Limb (tissue), 2 donors: ENCODE measurements at regions not wholly inside any gene's neighbourhood (a gene's known extent, or its start where the extent isn't known, plus 50 kb on each side); places are given as distances from the start of the nearest gene placed in this dataset.

Experiments used
- DNase-seq, 2 donors: peaks; one replicate each; pipeline ENCODE4 v3.0.0-alpha.2; 2016; ENCODE audit errors: extremely low spot score in 2 of 2

DNA sequence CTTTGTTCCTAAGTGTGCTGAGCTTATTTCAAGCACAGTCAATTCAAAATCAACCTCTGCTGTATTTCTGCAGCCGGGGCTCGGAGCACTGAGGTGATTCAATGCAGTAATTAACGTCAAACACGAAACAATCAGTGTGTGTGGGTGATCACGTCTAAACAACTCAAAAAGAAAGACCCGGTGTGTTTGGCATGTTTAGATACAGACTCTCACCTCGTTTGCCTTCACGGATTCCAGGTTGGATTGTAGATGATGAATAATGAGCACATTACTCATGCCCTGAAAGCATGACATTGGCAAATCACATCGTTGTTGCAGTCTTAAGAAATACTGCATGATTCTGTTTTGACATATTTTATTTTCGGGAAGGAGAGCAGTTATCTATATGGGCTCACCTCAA, 231.0 kb downstream of the QKI start:
- no peak for DNase-seq

DNA sequence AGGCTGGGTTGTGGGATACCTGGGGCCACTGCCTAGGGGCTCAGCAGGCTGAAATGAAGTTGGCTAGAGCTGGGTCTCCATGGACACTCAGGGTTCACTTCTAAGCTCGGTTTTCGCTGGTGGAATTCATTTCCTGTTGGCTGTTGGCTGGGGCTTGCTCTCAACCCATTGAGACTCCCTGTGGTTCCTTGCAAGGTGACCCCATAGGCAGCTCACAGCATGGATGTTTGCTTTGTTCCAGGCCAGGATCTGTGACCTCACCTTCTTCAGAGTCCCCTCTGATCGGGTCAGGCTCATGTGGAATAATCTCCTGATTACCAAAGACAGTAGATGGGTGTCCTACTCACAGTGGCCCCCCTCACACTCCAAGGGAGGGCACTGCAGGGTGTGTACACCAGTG, 229.3 kb downstream of the QKI start:
- DNase-seq = no peak

- no peak for DNase-seq
Measured at GRCh38 chr6:163641706-163642105, 227.2 kb downstream of the QKI start.

DNA sequence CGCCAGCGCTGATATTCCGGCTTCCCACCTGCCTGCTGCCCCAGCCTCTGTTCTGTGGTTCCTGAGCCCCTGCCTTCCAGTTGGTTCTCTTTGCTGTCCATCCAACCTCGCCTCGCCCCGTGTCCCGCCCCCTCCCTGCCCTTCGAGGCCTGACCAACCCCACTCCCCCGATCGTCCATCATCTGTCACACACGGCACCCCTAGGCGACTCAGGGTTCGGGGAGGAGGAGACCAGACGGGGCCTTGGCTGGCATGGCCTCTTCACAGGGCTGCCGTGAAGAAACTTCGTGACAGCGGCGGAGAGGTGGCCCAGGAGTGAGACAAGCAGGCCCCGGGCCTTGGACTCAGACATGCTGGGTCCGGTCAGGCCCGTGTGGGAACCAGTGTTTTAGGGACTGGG, 226.1 kb downstream of the QKI start:
- no peak for DNase-seq

DNA sequence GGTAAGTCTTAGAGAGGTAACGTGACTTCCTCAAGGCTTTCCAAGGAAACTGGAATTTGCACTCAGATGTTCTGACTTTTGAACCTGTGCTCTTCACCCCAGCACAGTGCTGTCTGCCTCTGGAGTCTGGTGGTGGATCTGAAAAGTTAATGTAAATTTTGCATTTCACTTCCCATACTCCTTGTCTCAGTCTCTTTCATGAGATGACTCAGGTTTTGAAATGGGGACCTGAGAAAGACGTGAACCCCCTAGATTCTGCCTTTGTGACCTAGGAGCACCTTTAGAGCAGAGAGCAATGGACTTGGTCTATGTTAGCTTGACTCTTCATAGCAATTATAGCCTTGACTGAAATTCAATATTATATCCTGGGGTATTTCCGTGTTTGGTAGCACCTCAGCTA, 223.0 kb downstream of the QKI start:
- no peak for DNase-seq

DNA sequence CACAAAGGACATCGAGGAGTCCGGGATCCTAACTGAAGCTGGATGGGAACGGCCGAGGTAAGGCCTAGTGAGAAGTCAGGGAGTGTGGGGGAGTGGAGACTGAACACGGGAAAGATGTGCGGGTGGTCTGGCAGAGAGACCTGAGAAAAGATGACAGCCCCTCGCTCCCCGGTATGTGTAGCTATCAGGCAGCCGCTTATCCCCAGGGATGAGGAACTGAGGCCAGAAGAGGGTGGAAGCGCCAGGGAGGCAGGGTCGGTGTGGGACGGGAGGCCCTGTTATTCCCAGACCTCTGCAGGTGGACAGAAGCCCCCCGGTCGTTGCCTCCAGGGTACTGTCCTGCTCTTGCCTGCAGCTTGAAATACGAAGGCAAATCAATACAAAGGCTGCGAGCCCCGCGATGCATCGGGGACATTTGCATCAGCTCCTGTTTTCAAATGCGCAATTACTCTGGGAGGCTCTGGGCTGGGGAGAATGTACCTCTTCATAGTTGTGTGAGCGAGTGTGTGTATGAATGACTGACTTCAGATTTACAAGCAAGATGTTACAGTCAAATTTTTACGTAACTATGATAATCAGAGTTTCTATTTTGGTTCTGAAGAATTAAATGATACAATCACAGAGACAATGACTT, 221.3 kb downstream of the QKI start:
- DNase-seq = no peak

- no peak for DNase-seq
Measured at GRCh38 chr6:163635315-163635714, 220.8 kb downstream of the QKI start.

DNA sequence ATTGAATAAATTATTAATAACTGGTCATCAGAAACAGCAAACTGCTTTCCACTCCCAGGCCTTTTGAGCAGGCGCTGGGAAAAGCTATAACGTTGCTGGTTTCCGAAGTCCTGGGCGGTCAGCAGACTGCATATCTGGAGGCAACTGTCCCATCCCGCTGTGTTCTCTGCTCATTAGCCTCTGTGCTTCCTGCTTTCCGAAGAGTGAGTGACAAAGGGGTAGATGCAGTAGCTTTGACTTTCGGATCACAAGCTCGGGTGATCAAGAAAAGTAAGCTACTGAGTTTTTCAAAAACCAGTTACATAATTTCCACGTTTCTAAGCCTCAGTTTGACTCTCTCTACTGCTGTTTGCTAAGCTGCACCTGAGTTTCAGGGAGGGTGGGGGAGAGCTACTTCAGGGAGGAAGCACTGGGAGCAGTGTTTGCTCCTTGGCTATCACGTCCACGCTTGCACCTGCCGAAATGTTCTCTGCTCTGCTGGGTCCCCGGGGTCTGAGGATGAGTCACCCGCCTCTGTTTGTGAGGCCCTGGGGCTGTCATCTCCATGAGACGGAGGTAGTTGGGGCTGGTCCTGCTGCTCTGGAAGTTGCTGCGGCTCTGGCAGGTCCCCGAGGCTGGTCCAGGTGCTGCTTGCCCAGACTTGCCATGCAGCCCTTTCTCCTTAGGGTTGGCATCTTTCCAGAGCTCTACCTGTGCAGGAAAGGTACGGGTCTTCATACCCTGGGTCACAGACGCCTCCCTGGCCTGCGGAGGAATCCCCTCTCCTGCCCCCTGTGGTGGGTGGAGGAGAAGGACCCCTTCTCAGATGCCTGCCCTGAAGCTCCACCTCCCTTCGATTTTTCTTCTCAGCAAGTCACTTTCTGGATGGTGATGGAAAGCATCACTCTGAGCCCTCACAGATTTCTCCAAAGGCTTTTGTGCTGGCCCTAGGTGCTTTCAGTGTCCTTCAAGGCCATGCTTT, 220.0 kb downstream of the QKI start:
- no peak for DNase-seq

GRCh38 chr6:163630991-163631390, 216.5 kb downstream of the QKI start:
- no peak for DNase-seq

DNA sequence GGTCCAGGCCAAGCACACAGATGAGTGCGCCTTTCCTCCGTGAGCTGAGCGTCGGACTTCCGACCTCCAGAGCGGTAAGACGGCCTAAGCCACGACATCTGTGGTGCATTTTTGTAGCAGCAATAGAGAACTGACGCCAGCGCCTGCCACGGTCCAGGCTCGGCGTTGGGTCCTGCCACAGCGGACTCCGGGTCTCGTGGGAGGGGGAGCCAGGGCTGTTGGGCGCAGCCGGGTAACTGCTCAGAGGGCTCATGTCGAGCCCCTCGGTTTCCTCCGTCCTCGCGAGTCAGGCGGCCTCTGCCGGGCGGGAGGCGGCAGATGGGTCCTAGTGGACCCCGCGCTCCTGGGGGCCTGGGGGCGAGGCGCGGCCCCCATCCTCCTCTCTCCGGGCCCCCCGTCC, 216.1 kb downstream of the QKI start:
- no peak for DNase-seq

- no peak for DNase-seq
Measured at GRCh38 chr6:163630096-163630495, 215.6 kb downstream of the QKI start.
